ENCODE measurements at regions not wholly inside any gene's neighbourhood (a gene's known extent, or its start where the extent isn't known, plus 50 kb on each side); places are given as distances from the start of the nearest gene placed in this dataset.

GRCh38 chr12:111170543-111170942 lies 198.4 kb downstream of the PHETA1 start:
- TF ChIP-seq POLR2A (IDR thresholded peaks at IDR 0.05) (no peak), CTCF (IDR thresholded peaks at IDR 0.05) (no peak)
